ENCODE measurements at regions not wholly inside any gene's neighbourhood (a gene's known extent, or its start where the extent isn't known, plus 50 kb on each side); places are given as distances from the start of the nearest gene placed in this dataset.
"Not testable (repeated sequence)": the region's sequence is repeated elsewhere in the genome, so short reads cannot be mapped to it uniquely, and the experiment has no call there.

DNA sequence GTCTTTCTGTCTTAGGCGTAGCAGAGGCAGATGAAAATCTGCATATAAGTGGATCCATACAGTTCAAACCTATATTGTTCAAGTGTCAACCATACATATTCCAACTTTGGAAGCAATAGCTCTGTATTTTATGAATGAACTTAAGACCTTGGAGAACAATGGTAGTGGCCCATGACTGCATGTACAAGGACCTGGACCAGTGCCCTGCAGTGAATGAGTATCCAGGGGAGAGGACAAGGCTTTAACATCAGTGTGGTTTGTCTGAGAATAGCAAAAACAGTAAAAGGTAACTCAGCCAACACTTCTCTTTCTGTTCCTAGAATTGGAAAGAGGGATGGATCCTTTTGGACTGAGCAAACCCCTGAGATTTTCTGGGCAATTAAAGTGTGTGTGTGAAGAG is 230.8 kb upstream of the LINC00305 start:
- no peak for TF ChIP-seq CTCF (conservative IDR thresholded peaks at IDR 0.05)
- H3K27ac ChIP-seq: no peak overlapping the region

GRCh38 chr18:64377446-64377845 is 228.6 kb upstream of the LINC00305 start:
- H3K27ac ChIP-seq: no peak overlapping the region
- no peak for TF ChIP-seq CTCF (conservative IDR thresholded peaks at IDR 0.05)

DNA sequence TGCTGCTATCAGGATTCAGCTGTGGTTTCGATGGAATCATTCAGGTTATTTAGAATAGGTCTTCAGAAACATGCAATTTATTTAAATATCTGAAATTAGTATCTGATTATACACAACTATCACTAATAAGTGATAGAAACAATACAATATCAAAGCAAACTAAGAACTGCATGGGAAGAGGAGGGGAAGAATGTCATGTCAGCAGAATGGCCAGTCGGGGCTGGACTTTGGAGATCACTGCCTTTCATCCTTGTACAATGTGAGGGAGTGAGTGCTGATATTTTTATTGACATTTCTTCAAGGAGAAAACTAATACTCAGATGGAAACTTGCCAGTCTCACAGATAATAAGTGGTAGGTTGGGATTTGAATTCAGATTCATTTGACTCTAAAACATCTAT is 224.0 kb upstream of the LINC00305 start:
- no peak overlapping the region for H3K27ac ChIP-seq
- TF ChIP-seq CTCF (conservative IDR thresholded peaks at IDR 0.05): no peak

- H3K27ac ChIP-seq: not testable (repeated sequence)
Measured at GRCh38 chr18:64369830-64370440, 221.0 kb upstream of the LINC00305 start.

DNA sequence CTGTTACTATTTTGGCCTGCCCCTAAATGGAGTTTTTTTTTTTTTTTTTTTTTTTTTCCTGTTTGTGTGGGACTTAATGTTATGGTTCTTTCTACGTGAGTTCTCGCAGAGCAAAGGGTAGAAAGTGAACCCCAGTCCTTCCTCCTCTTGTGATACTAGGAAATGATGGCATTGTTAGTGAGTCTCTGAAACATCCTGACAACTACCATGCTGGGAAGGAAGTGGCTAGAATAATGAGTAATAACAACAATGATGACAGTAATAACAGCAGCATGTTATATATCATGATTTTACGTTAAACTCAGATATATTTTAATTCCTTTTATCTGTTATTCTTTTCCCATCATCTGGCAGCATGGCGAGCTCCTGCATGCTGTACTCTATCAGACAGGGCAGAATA is 216.2 kb upstream of the LINC00305 start:
- no peak overlapping the region for H3K27ac ChIP-seq
- TF ChIP-seq CTCF (conservative IDR thresholded peaks at IDR 0.05): no peak

GRCh38 chr18:64337673-64338072 is 188.8 kb upstream of the LINC00305 start:
- TF ChIP-seq CTCF (conservative IDR thresholded peaks at IDR 0.05): no peak
- H3K27ac ChIP-seq: no peak overlapping the region

DNA sequence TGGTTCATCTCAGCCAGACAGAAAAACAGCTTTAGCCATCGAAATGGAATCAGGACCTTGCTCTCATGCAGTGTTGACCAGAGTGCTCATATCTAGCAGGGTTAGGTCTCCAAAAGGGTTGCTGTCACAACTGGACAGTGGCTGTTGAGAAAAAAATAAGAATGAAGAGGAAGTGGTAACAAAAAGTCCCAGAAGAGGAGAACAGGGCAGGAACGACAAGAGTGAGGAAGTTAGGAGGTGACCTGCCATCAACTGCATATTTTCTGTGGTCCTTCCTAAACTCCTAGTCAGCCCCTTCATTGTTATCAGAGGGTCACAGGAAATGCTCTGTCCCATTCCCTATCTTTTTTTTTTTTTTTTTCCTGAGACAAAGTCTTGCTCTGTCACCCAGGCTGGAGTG is 188.1 kb upstream of the LINC00305 start:
- no peak overlapping the region for H3K27ac ChIP-seq
- no peak for TF ChIP-seq CTCF (conservative IDR thresholded peaks at IDR 0.05)

DNA sequence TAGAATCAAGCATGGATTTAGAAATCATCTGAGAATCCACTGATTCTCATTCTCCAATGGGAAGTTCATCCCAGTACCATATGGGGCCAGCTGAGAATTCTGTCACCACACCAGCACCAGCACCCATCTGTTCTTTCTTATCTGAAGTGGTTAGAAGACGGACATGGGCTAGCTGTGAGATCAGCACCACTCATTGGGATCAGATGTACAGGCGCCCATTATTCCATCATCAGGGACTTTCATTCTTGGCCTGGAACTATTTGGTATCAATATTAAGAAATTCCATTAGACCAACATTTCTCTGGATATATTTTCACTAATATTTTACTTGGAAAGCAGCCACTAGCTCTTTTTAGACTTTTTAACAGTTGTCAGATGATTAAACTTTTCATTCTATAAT is 185.9 kb upstream of the LINC00305 start:
- no peak for TF ChIP-seq CTCF (conservative IDR thresholded peaks at IDR 0.05)
- no peak overlapping the region for H3K27ac ChIP-seq

All from VCaP (cell line).